Right lobe of liver (tissue), 4 donors: ENCODE measurements at regions not wholly inside any gene's neighbourhood (a gene's known extent, or its start where the extent isn't known, plus 50 kb on each side); places are given as distances from the start of the nearest gene placed in this dataset.

Experiments used
- CTCF ChIP-seq, 4 donors: fragments of 200-600 bp in 3 of 4; fragments of 450-650 bp in 1 of 4; IDR thresholded peaks; one replicate each; pipeline versions ENCODE4 v1.5.1 to v1.8.0; 2016 to 2022; ENCODE audit warnings: antibody characterized with exemption in 4 of 4, mild to moderate bottlenecking in 2 of 4
- POLR2A ChIP-seq: fragments of 450-650 bp; IDR thresholded peaks from one replicate; pipeline ENCODE4 v1.6.1; 2017; ENCODE audit warnings: antibody characterized with exemption, mild to moderate bottlenecking
- donor health status: DM: no; HTN: no; CAD: no.
- donor health status: DM: no; HTN: no; CAD: no.
- donor health status: DM: no; HTN: yes; CAD: no.

GRCh38 chrX:134073341-134073740 lies 87.9 kb upstream of the GPC3 start:
- TF ChIP-seq POLR2A (no peak), CTCF (IDR thresholded peaks at IDR 0.05) (no peak)
